ENCODE measurements at regions not wholly inside any gene's neighbourhood (a gene's known extent, or its start where the extent isn't known, plus 50 kb on each side); places are given as distances from the start of the nearest gene placed in this dataset.
"Not testable (repeated sequence)": the region's sequence is repeated elsewhere in the genome, so short reads cannot be mapped to it uniquely, and the experiment has no call there.

- DNase-seq (ENCODE audit: low spot score) = no peak
- in situ Hi-C loops (cut with MboI; ENCODE audit: low sequenced_read_pairs, unreplicated experiment) = no loop called here
- TF ChIP-seq CTCF (IDR thresholded peaks at IDR 0.05; ENCODE audit: borderline replicate concordance, control extremely low read depth, extremely low read depth, insufficient read depth, missing control alignments) = no peak
Observed at GRCh38 chr6:105868823-105869460, 217.2 kb upstream of the PRDM1 start.

- in situ Hi-C loops (cut with MboI; ENCODE audit: low sequenced_read_pairs, unreplicated experiment) = no loop called here
- no peak for DNase-seq (ENCODE audit: low spot score)
- no peak for TF ChIP-seq CTCF (IDR thresholded peaks at IDR 0.05; ENCODE audit: borderline replicate concordance, control extremely low read depth, extremely low read depth, insufficient read depth, missing control alignments)
Observed at GRCh38 chr6:105867821-105868220, 218.3 kb upstream of the PRDM1 start.

GRCh38 chr6:105867277-105867676, 218.9 kb upstream of the PRDM1 start:
- DNase-seq (ENCODE audit: low spot score) = no peak
- in situ Hi-C loops (cut with MboI; ENCODE audit: low sequenced_read_pairs, unreplicated experiment) = no loop called here
- TF ChIP-seq CTCF (IDR thresholded peaks at IDR 0.05; ENCODE audit: borderline replicate concordance, control extremely low read depth, extremely low read depth, insufficient read depth, missing control alignments) = no peak

GRCh38 chr6:105862936-105863607, 223.1 kb upstream of the PRDM1 start:
- no peak for DNase-seq (ENCODE audit: low spot score)
- in situ Hi-C loops (cut with MboI; ENCODE audit: low sequenced_read_pairs, unreplicated experiment) = no loop called here
- no peak for TF ChIP-seq CTCF (IDR thresholded peaks at IDR 0.05; ENCODE audit: borderline replicate concordance, control extremely low read depth, extremely low read depth, insufficient read depth, missing control alignments)

GRCh38 chr6:105860927-105861326, 225.2 kb upstream of the PRDM1 start:
- in situ Hi-C loops (cut with MboI; ENCODE audit: low sequenced_read_pairs, unreplicated experiment); DNase-seq (ENCODE audit: low spot score): not testable (repeated sequence)

GRCh38 chr6:105859457-105859856, 226.7 kb upstream of the PRDM1 start:
- no peak for DNase-seq (ENCODE audit: low spot score)
- no peak for TF ChIP-seq CTCF (IDR thresholded peaks at IDR 0.05; ENCODE audit: borderline replicate concordance, control extremely low read depth, extremely low read depth, insufficient read depth, missing control alignments)
- in situ Hi-C loops (cut with MboI; ENCODE audit: low sequenced_read_pairs, unreplicated experiment) = no loop called here

- in situ Hi-C loops (cut with MboI; ENCODE audit: low sequenced_read_pairs, unreplicated experiment); DNase-seq (ENCODE audit: low spot score): not testable (repeated sequence)
Observed at GRCh38 chr6:105858639-105859038, 227.5 kb upstream of the PRDM1 start.
